ENCODE measurements at regions not wholly inside any gene's neighbourhood (a gene's known extent, or its start where the extent isn't known, plus 50 kb on each side); places are given as distances from the start of the nearest gene placed in this dataset.

GRCh38 chr15:60124460-60125070 is 120.5 kb downstream of the FOXB1 start:
- Mint-ChIP-seq H3K4me1 (ENCODE audit: low read depth) (peaks cover 12% of the 10 kb centered on the region), H3K9me3 (ENCODE audit: low read depth) (no peaks in the 10 kb centered on the region), H3K27me3 (ENCODE audit: low read depth) (peaks cover 42% of the 10 kb centered on the region), H3K27ac (ENCODE audit: unreplicated experiment) (no peak overlapping the region), H3K36me3 (ENCODE audit: low read depth) (no peaks in the 10 kb centered on the region), H3K4me3 (ENCODE audit: unreplicated experiment) (no peak overlapping the region)
- TF ChIP-seq CTCF (IDR thresholded peaks at IDR 0.05): no peak
- DNase-seq (ENCODE audit: low spot score): no peak

DNA sequence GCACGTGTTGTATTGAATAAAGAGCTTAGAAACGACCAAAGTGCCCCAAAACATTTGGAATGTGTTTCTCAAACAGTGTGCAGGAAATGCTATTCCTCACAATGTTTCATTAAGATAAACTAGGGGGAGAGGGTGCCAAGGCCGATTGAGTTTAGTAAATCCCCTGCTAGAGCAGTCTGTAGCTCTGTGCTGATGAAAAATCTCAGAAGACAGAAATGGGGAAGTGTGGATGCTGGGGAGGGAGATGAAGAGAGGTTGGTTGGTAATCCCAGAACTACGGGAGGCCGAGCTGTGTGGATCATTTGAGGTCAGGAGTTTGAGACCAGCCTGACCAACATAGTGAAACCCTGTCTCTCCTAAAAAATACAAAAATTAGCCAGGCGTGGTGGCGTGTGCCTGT is 121.2 kb downstream of the FOXB1 start:
- TF ChIP-seq CTCF (IDR thresholded peaks at IDR 0.05): no peak
- peaks cover 35% of the 10 kb centered on the region for H3K27me3 Mint-ChIP-seq (ENCODE audit: low read depth)

DNA sequence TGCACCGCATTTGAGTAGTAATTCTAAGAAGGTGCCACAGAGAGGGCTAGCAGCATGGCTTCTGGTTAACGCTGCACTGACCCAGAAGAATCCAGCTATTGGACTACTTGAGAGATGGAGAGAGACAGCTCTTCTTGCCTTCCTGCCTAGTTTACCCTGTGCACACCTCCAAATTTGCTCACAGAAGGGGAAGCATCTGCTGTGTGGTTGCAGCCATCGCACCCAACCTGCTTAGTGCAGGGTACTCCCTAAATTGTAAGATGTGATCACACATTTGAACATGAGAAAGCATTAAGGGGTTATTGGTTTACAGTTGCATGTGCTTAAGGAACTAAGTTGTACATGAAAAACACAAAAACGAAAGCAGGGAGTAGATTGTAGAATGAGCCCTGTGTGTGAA is 122.1 kb downstream of the FOXB1 start:
- H3K4me3 Mint-ChIP-seq (ENCODE audit: unreplicated experiment): no peak overlapping the region
- no peak overlapping the region for H3K27ac Mint-ChIP-seq (ENCODE audit: unreplicated experiment)
- no peak for DNase-seq (ENCODE audit: low spot score)
- H3K4me1 Mint-ChIP-seq (ENCODE audit: low read depth): peaks cover 12% of the 10 kb centered on the region
- H3K36me3 Mint-ChIP-seq (ENCODE audit: low read depth): no peaks in the 10 kb centered on the region
- no peak for TF ChIP-seq CTCF (IDR thresholded peaks at IDR 0.05)
- peaks cover 31% of the 10 kb centered on the region for H3K27me3 Mint-ChIP-seq (ENCODE audit: low read depth)
- no peaks in the 10 kb centered on the region for H3K9me3 Mint-ChIP-seq (ENCODE audit: low read depth)

More for the DNA sequence above, 121.2 kb downstream of the FOXB1 start:
- Mint-ChIP-seq H3K4me1 (ENCODE audit: low read depth) (peaks cover 12% of the 10 kb centered on the region), H3K9me3 (ENCODE audit: low read depth) (no peaks in the 10 kb centered on the region), H3K36me3 (ENCODE audit: low read depth) (no peaks in the 10 kb centered on the region), H3K27ac (ENCODE audit: unreplicated experiment) (no peak overlapping the region), H3K4me3 (ENCODE audit: unreplicated experiment) (no peak overlapping the region)
- no peak for DNase-seq (ENCODE audit: low spot score)

GRCh38 chr15:60126661-60127060 is 122.5 kb downstream of the FOXB1 start:
- no peak for TF ChIP-seq CTCF (IDR thresholded peaks at IDR 0.05)
- Mint-ChIP-seq H3K9me3 (ENCODE audit: low read depth) (no peaks in the 10 kb centered on the region), H3K4me1 (ENCODE audit: low read depth) (peaks cover 12% of the 10 kb centered on the region), H3K36me3 (ENCODE audit: low read depth) (no peaks in the 10 kb centered on the region), H3K27ac (ENCODE audit: unreplicated experiment) (no peak overlapping the region), H3K4me3 (ENCODE audit: unreplicated experiment) (peak overlapping the region; percentile 4), H3K27me3 (ENCODE audit: low read depth) (peaks cover 27% of the 10 kb centered on the region)
- no peak for DNase-seq (ENCODE audit: low spot score)

- TF ChIP-seq CTCF (IDR thresholded peaks at IDR 0.05): no peak
- H3K9me3 Mint-ChIP-seq (ENCODE audit: low read depth): no peaks in the 10 kb centered on the region
- H3K4me1 Mint-ChIP-seq (ENCODE audit: low read depth): peaks cover 12% of the 10 kb centered on the region
- no peak for DNase-seq (ENCODE audit: low spot score)
- H3K27ac Mint-ChIP-seq (ENCODE audit: unreplicated experiment): peak overlapping the region; percentile 79
- peak overlapping the region; percentile 78 for H3K4me3 Mint-ChIP-seq (ENCODE audit: unreplicated experiment)
- H3K36me3 Mint-ChIP-seq (ENCODE audit: low read depth): no peaks in the 10 kb centered on the region
- H3K27me3 Mint-ChIP-seq (ENCODE audit: low read depth): peaks cover 32% of the 10 kb centered on the region
Measured at GRCh38 chr15:60128000-60128376, 123.9 kb downstream of the FOXB1 start.
